DMS 273 (cell line): ENCODE measurements at regions not wholly inside any gene's neighbourhood (a gene's known extent, or its start where the extent isn't known, plus 50 kb on each side); places are given as distances from the start of the nearest gene placed in this dataset.
"Not testable (repeated sequence)": the region's sequence is repeated elsewhere in the genome, so short reads cannot be mapped to it uniquely, and the experiment has no call there.

Experiments used
- DNase-seq: peaks from one replicate; lab custom pipeline; 2025; ENCODE audit not compliant: unreplicated experiment; lab: John Stamatoyannopoulos, UW

GRCh38 chr12:76653342-76653741 lies 93.8 kb upstream of the OSBPL8 start:
- DNase-seq, result no peak

GRCh38 chr12:76664731-76665130 lies 99.2 kb upstream of the ZDHHC17 start:
- no peak for DNase-seq

GRCh38 chr12:76666290-76666835 lies 97.6 kb upstream of the ZDHHC17 start:
- DNase-seq, result peak; percentile 76

- DNase-seq, result peak; percentile 16
Observed at GRCh38 chr12:76669981-76670380, 93.9 kb upstream of the ZDHHC17 start.

- DNase-seq, result peak; percentile 62
Observed at GRCh38 chr12:76670776-76671175, 93.1 kb upstream of the ZDHHC17 start.

GRCh38 chr12:76674669-76675315 lies 89.1 kb upstream of the ZDHHC17 start:
- no peak for DNase-seq

GRCh38 chr12:76676261-76676660 lies 87.7 kb upstream of the ZDHHC17 start:
- DNase-seq, result not testable (repeated sequence)

GRCh38 chr12:76678992-76679391 lies 84.9 kb upstream of the ZDHHC17 start:
- no peak for DNase-seq

GRCh38 chr12:76679778-76680177 lies 84.1 kb upstream of the ZDHHC17 start:
- DNase-seq, result no peak

GRCh38 chr12:76680940-76681339 lies 83.0 kb upstream of the ZDHHC17 start:
- DNase-seq, result no peak

- DNase-seq, result peak; percentile 28
Observed at GRCh38 chr12:76685246-76685678, 78.7 kb upstream of the ZDHHC17 start.

GRCh38 chr12:76687981-76688380 lies 75.9 kb upstream of the ZDHHC17 start:
- DNase-seq, result no peak

GRCh38 chr12:76688631-76689030 lies 75.3 kb upstream of the ZDHHC17 start:
- peak; percentile 36 for DNase-seq

- no peak for DNase-seq
Observed at GRCh38 chr12:76690921-76691700, 72.8 kb upstream of the ZDHHC17 start.

GRCh38 chr12:76692846-76693245 lies 71.1 kb upstream of the ZDHHC17 start:
- no peak for DNase-seq

GRCh38 chr12:76694369-76694768 lies 69.5 kb upstream of the ZDHHC17 start:
- DNase-seq, result no peak

- peak; percentile 12 for DNase-seq
Observed at GRCh38 chr12:76696186-76696585, 67.7 kb upstream of the ZDHHC17 start.

GRCh38 chr12:76697849-76698248 lies 66.1 kb upstream of the ZDHHC17 start:
- DNase-seq, result peak; percentile 8

- DNase-seq, result no peak
Observed at GRCh38 chr12:76698316-76698715, 65.6 kb upstream of the ZDHHC17 start.

GRCh38 chr12:76698966-76699365 lies 64.9 kb upstream of the ZDHHC17 start:
- no peak for DNase-seq

GRCh38 chr12:76701690-76702089 lies 62.2 kb upstream of the ZDHHC17 start:
- DNase-seq, result no peak

- no peak for DNase-seq
Observed at GRCh38 chr12:76702946-76703345, 61.0 kb upstream of the ZDHHC17 start.
